HG02852 (cell line): ENCODE measurements at regions not wholly inside any gene's neighbourhood (a gene's known extent, or its start where the extent isn't known, plus 50 kb on each side); places are given as distances from the start of the nearest gene placed in this dataset.
"Not testable (repeated sequence)": the region's sequence is repeated elsewhere in the genome, so short reads cannot be mapped to it uniquely, and the experiment has no call there.

ENCODE experiments used
- ATAC-seq: cut with Tn5 transposase; IDR thresholded peaks from one replicate; pipeline ENCODE4 v1.9.1; 2021; ENCODE audit warnings: mild to moderate bottlenecking, moderate library complexity; ENCODE audit not compliant: unreplicated experiment

DNA sequence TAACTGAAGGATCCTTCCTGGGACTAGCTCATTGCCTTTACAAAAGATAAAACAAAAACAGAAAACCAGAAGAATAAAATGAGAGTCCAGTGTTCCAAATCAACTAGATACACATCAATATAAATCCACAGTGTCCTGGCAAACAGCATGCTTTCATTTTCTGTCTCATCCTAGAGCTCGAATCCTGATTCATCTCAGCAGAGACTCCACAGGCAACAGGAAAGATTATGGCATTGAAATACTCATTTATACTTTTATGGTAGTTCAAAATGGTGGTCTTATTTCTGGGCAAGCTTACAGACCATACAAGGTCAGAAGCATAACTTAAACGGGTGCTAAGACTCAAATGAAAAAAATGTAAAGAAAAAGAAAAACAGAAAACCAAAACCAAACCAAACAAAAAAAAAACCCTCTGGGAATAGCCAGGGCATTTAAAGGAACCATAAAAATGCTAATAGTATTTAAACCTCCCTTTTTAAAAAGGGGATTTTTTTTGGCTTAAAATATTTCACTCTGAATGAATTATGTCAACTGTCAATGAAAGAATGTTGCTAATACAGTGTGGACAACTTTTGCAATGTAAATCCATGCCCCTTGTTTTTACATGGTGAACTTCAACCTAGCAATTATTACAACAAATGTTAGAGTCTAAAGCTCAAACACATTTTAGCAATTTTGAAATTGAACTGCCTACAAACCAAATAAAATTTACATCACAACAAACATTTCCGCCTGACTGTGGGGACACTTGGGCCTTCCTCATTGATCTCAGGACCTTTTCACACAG lies 57.9 kb downstream of the GPR101 start:
- no peak for ATAC-seq

GRCh38 chrX:136967966-136968365 lies 65.8 kb downstream of the GPR101 start:
- ATAC-seq, result no peak

DNA sequence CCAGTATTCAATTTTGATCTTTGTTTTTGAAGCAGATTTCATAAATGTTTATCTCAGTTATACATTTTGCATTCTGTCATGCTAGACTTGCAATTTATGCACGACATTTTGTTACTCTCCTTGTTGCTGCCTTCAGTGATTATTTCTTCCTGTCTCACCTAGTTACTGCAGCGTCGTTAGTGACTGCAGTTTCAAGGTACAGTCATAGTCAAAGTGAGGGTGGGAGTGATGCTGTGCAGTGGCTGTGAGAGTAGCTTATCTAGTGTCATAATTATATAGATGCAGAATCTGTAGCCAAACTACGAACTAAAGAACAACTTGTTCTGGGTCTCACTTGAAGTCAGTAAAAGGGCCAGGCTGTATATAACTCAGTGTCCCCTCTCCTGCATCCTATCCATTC lies 69.8 kb downstream of the GPR101 start:
- ATAC-seq, result no peak

GRCh38 chrX:136961594-136962135 lies 72.1 kb downstream of the GPR101 start:
- ATAC-seq, result no peak

- ATAC-seq, result no peak
Observed at GRCh38 chrX:136954930-136955329, 74.4 kb upstream of the RBMX start.

DNA sequence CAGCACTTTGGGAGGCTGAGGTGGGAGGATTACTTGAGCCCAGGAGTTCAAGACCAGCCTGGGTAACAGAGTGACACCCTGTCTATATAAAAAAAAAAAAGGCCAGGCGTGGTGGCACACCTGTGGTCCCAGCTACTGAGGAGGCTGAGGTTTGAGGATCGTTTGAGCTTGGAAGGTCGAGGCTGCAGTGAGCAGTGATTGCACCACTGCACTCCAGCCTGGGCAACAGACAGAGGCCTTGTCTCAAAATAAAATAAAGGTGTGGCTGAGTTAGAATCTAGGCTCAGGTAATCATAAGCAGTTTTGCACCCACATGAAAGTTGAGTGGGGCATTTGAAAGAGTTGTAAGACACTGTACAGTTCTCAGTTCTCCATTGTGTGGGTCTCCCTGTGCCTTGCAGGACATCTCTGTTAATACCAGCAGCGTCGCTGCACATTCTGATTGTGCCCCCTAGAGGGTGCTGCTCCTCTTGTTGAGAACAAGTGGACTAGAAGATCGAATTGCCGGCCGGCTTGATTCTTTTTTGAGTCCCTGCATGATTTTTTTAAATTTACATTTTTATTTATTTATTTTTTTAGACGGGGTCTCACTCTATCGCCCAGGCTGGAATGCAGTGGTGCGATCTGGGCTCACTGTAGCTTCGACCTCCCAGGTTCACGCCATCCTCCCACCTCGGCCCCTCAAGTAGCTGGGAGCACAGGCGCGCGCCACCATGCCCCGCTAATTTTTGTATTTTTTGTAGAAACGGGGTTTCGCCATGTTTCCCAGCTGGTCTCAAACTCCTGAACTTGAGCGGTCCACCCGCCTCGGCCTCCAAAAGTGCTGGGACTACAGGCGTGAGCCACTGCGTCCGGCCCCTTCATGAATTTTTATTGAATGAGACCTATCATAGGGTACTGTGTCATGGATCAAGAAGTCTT lies 73.6 kb upstream of the RBMX start:
- ATAC-seq, result peak; percentile 95

DNA sequence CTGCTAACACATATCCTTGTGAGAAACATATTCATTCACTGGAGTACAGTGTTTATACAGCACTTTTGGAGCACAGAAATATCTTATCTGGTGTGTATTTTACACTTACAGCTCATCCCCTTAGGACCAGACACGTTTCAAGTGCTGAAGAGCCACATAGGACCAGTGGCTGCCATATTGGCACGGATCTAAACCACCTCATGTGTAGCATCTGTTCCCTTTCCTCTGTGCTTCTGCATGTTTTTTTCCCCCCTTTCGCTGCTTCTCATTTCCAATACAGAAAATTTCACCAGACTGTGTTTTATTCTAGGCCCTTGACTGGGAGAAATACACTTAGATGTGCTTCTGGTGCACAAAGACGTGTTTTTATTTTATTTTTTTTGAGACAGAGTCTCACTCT lies 69.7 kb upstream of the RBMX start:
- no peak for ATAC-seq

DNA sequence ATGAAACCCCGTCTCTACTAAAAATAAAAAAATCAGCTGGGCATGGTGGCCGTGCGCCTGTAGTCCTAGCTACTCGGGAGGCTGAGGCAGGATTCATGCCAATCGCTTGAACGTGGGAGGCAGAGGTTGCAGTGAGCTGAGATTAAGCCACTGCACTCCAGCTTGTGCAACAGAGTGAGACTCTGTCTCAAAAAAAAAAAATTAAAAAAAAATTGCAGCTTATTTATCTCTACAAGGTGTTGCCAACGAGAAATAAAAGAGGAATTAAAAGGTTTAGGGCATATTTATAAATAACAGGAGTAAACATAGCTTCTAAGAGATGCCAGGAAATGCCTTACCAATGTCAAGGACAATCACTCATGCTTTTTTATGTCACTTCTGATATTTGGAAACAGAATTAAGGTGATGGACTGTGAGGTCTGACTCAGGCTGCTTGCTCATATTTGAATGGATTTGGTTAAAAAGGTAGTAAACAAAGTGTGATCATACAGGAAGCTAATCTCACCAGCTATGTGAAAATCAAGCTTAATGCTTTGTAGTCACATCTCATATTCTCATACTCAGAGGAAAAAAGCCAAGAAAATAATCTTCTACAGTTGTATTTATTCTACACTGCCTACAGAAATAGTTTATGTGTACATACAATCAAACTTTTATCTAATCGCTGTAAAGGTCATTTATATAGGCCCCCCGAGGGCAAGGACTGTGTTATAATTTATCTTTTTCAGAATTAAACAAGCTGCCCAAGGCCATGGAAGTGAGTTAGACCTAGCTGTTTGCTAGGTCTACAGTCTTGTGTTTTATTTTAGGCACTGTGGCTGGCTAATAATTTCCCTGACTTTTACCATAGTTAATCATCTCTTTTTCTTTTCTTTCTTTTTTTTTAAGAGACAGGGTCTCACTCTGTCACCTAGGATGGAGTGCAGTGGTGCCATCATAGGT lies 61.1 kb upstream of the RBMX start:
- ATAC-seq, result no peak

DNA sequence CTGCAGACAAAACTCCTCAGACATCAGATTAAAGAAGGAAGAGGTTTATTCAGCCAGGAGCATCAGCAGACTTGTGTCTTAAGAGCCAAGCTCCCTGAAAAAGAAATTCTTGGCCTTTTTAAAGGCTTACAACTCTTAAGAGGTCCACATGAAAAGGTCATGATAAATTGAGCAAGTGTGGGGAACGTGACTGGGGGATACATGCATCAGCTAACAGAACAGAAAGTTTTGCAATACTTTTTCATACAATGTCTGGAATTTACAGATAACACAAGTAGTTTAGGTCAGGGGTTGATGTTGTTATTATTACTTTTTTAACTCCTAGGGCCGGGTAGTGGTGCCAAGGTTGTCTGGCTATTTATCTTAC lies 55.6 kb upstream of the RBMX start:
- ATAC-seq, result no peak

- ATAC-seq, result not testable (repeated sequence)
Observed at GRCh38 chrX:136935533-136936182, 55.1 kb upstream of the RBMX start.

GRCh38 chrX:136934652-136935051 lies 54.1 kb upstream of the RBMX start:
- ATAC-seq, result not testable (repeated sequence)

DNA sequence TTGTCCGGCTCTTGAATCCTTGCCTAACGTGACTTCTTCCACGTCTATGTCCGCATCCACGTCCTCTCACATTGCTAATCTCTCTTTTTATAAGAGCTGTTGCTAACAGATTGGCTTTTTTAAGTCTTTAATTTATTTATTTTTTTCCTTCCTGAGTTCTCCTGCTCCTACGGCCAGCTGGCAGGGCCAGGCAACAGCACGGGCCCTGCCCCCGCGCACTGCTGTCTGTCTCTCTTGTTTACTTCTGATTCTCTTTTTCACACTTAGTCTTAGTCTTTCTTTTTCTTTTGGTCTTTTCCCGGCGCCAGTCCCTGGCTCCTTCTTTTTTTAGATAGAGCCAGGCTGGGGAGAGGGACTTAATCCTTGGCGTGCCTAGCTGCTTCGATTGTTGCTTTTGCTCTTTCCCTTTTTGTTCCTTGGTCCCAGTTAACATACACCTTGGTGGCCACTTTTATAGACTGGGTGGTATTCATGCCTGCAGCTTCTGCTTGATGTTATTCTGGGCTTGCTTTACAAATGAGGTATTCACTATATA lies 53.2 kb upstream of the RBMX start:
- no peak for ATAC-seq

GRCh38 chrX:136931661-136932060 lies 51.1 kb upstream of the RBMX start:
- ATAC-seq, result no peak
